ENCODE measurements at regions not wholly inside any gene's neighbourhood (a gene's known extent, or its start where the extent isn't known, plus 50 kb on each side); places are given as distances from the start of the nearest gene placed in this dataset.

- H3K27ac ChIP-seq: no peak overlapping the region
- DNase-seq (ENCODE audit: low read depth, low spot score): no peak
Measured at GRCh38 chr11:115920092-115920461, 415.9 kb upstream of the CADM1 start.

- H3K27ac ChIP-seq: no peak overlapping the region
- DNase-seq (ENCODE audit: low read depth, low spot score): no peak
Measured at GRCh38 chr11:115919341-115920091, 415.3 kb upstream of the CADM1 start.

GRCh38 chr11:115918576-115918975 lies 414.4 kb upstream of the CADM1 start:
- DNase-seq (ENCODE audit: low read depth, low spot score): no peak
- H3K27ac ChIP-seq: no peak overlapping the region

- DNase-seq (ENCODE audit: low read depth, low spot score): no peak
- H3K27ac ChIP-seq: no peak overlapping the region
Measured at GRCh38 chr11:115916608-115917007, 412.4 kb upstream of the CADM1 start.

- DNase-seq (ENCODE audit: low read depth, low spot score): no peak
- no peak overlapping the region for H3K27ac ChIP-seq
Measured at GRCh38 chr11:115912484-115912945, 408.3 kb upstream of the CADM1 start.

- no peak for DNase-seq (ENCODE audit: low read depth, low spot score)
Measured at GRCh38 chr11:115911613-115912346, 407.6 kb upstream of the CADM1 start.

GRCh38 chr11:115910379-115910778 lies 406.2 kb upstream of the CADM1 start:
- DNase-seq (ENCODE audit: low read depth, low spot score): no peak

More at GRCh38 chr11:115911613-115912346, 407.6 kb upstream of the CADM1 start:
- H3K27ac ChIP-seq: no peak overlapping the region

GRCh38 chr11:115906171-115906570 lies 402.0 kb upstream of the CADM1 start:
- DNase-seq (ENCODE audit: low read depth, low spot score): no peak
- H3K27ac ChIP-seq: no peak overlapping the region

More at GRCh38 chr11:115910379-115910778, 406.2 kb upstream of the CADM1 start:
- no peak overlapping the region for H3K27ac ChIP-seq

- no peak overlapping the region for H3K27ac ChIP-seq
- no peak for DNase-seq (ENCODE audit: low read depth, low spot score)
Measured at GRCh38 chr11:115905341-115906000, 401.3 kb upstream of the CADM1 start.

- no peak for DNase-seq (ENCODE audit: low read depth, low spot score)
- no peak overlapping the region for H3K27ac ChIP-seq
Measured at GRCh38 chr11:115903179-115903578, 399.0 kb upstream of the CADM1 start.

- H3K27ac ChIP-seq: no peak overlapping the region
- DNase-seq (ENCODE audit: low read depth, low spot score): no peak
Measured at GRCh38 chr11:115901069-115901468, 396.9 kb upstream of the CADM1 start.

- DNase-seq (ENCODE audit: low read depth, low spot score): no peak
- no peak overlapping the region for H3K27ac ChIP-seq
Measured at GRCh38 chr11:115900111-115900510, 395.9 kb upstream of the CADM1 start.

GRCh38 chr11:115897707-115898106 lies 393.5 kb upstream of the CADM1 start:
- no peak overlapping the region for H3K27ac ChIP-seq
- DNase-seq (ENCODE audit: low read depth, low spot score): no peak

GRCh38 chr11:115896084-115896483 lies 391.9 kb upstream of the CADM1 start:
- H3K27ac ChIP-seq: no peak overlapping the region
- no peak for DNase-seq (ENCODE audit: low read depth, low spot score)

GRCh38 chr11:115895594-115895993 lies 391.4 kb upstream of the CADM1 start:
- H3K27ac ChIP-seq: no peak overlapping the region

GRCh38 chr11:115894176-115894575 lies 390.0 kb upstream of the CADM1 start:
- no peak overlapping the region for H3K27ac ChIP-seq
- DNase-seq (ENCODE audit: low read depth, low spot score): no peak

More at GRCh38 chr11:115895594-115895993, 391.4 kb upstream of the CADM1 start:
- DNase-seq (ENCODE audit: low read depth, low spot score): no peak

GRCh38 chr11:115893461-115894099 lies 389.4 kb upstream of the CADM1 start:
- DNase-seq (ENCODE audit: low read depth, low spot score): no peak
- H3K27ac ChIP-seq: no peak overlapping the region

GRCh38 chr11:115892016-115892415 lies 387.8 kb upstream of the CADM1 start:
- DNase-seq (ENCODE audit: low read depth, low spot score): no peak
- no peak overlapping the region for H3K27ac ChIP-seq

- H3K27ac ChIP-seq: no peak overlapping the region
- no peak for DNase-seq (ENCODE audit: low read depth, low spot score)
Measured at GRCh38 chr11:115891581-115891980, 387.4 kb upstream of the CADM1 start.

GRCh38 chr11:115890500-115890899 lies 386.3 kb upstream of the CADM1 start:
- DNase-seq (ENCODE audit: low read depth, low spot score): no peak

More at GRCh38 chr11:115890500-115890899, 386.3 kb upstream of the CADM1 start:
- H3K27ac ChIP-seq: no peak overlapping the region
